Heart left ventricle (tissue), 16 donors: ENCODE measurements at regions not wholly inside any gene's neighbourhood (a gene's known extent, or its start where the extent isn't known, plus 50 kb on each side); places are given as distances from the start of the nearest gene placed in this dataset.

ENCODE experiments used
- ATAC-seq, 4 donors: fragments of 200-7000 bp; cut with Tn5 transposase; one replicate each; pipeline ENCODE4 v1.9.1; 2020 to 2022; ENCODE audit warnings: moderate library complexity in 4 of 4, mild to moderate bottlenecking in 3 of 4, moderate number of reproducible peaks in 1 of 4
- DNase-seq, 5 donors: peaks; one replicate each; pipeline ENCODE4 v3.0.0-alpha.2; 2020
- H3K27ac ChIP-seq, 12 donors: fragments of 200-600 bp; sonication (generic) in 4 of 12; one replicate each; pipeline versions ENCODE4 v1.5.0 to v1.8.0; 2016 to 2022; ENCODE audit warnings: mild to moderate bottlenecking in 2 of 12
- H3K27me3 ChIP-seq, 9 donors: fragments of 200-600 bp; sonication (generic) in 2 of 9; one replicate each; pipeline versions ENCODE4 v1.5.1 to v1.8.0; 2016 to 2022; ENCODE audit warnings: mild to moderate bottlenecking in 3 of 9
- H3K36me3 ChIP-seq, 9 donors: fragments of 200-600 bp; sonication (generic) in 2 of 9; one replicate each; pipeline versions ENCODE4 v1.5.0 to v1.8.0; 2018 to 2022; ENCODE audit warnings: mild to moderate bottlenecking in 2 of 9
- H3K4me1 ChIP-seq, 12 donors: fragments of 200-600 bp; sonication (generic) in 4 of 12; one replicate each; pipeline versions ENCODE4 v1.5.0 to v1.8.0; 2016 to 2022; ENCODE audit warnings: mild to moderate bottlenecking in 3 of 12
- H3K4me3 ChIP-seq, 12 donors: fragments of 200-600 bp; sonication (generic) in 4 of 12; one replicate each; pipeline versions ENCODE4 v1.5.0 to v1.8.0; 2017 to 2022; ENCODE audit warnings: mild to moderate bottlenecking in 9 of 12, moderate library complexity in 4 of 12
- H3K9me3 ChIP-seq, 12 donors: fragments of 200-600 bp; sonication (generic) in 4 of 12; one replicate each; pipeline versions ENCODE4 v1.5.0 to v1.8.0; 2016 to 2022; ENCODE audit warnings: mild to moderate bottlenecking in 1 of 12
- POLR2A ChIP-seq, 2 donors: fragments of 450-650 bp; IDR thresholded peaks; one replicate each; pipeline ENCODE4 v1.6.1; 2017; ENCODE audit warnings: antibody characterized with exemption in 2 of 2, mild to moderate bottlenecking in 2 of 2, moderate library complexity in 2 of 2
- WGBS, 4 donors: extraction: QIAGEN DNeasy Blood & Tissue Kit in 2 of 4; methylation state at CpG; one replicate each; pipeline versions ENCODE4 v1.1.5 to v1.1.7; 2013 to 2018; 5-methylcytosine and 5-hydroxymethylcytosine counted together
- intact Hi-C, 10 donors: fragments of 100-400 bp; cut with DNase I; formaldehyde crosslinking; loops; one replicate each; pipeline versions ENCODE4 v1.11.1 to v1.14.2; 2022
- TF ChIP-seq, protein P1 (sequence below), 12 donors: fragments of 200-600 bp; sonication (generic) in 4 of 12; IDR thresholded peaks; one replicate each; pipeline versions ENCODE4 v1.5.0 to v1.8.0; 2018 to 2022; ENCODE audit warnings: antibody characterized with exemption in 12 of 12, mild to moderate bottlenecking in 5 of 12
- donor health status: ischemic (EF 13 %, LVEDD 7.1; RV severe dilation, severe dysfunction).
- donor health status: healthy with polysubstance abuse.
- donor health status: DM: no; HTN: yes; CAD: no.
- donor health status: DM: no; HTN: no; CAD: no.
- donor health status: ischemic (EF 25% LVEDD 6.9; RV normal size, moderate dysfunction).
- donor health status: ischemic (EF 25% LVEDD 5.7; RV mildly dilated, moderate dysfunction).
- donor health status: healthy.
- donor health status: DM: yes; HTN: yes; CAD: no.
- donor health status: ischemic (EF 35%, LVEDD 5.7; RV mildly dilated, moderate dysfunction).
- donor health status: nonischemic (EF 11% LVEDD 7.7; RV severe dilation, severe dysfunction).
- donor health status: DM: yes; HTN: yes; CAD: no.
- donor health status: PGD.
- donor health status: ischemic (EF 29% LVEDD 5.4; RV normal size, mild dysfunction).
- donor health status: nonischemic (EF 23%, LVEDD 6.1; RV moderate dilation, normal function).

DNA sequence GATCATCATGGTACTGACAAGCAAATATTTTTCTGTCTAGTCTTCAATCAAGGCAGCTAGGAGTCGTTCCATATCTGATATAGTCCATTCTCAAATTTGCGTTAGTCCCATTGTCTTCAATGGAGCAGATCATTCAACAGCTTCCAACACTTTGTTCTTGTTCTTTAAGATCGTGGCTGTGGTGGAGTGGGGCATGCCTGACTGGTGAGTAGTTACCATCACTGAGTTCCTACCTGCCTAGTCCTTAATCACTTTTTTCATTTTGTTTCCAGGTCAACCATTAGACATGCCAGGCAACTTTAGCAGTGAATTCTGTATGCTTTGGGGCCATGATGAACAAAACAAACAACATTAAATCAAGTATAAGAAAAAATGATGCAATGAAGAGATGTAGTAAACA, 693.1 kb upstream of the KIRREL3 start:
- H3K27me3 ChIP-seq: no peaks in the 10 kb centered on the region
- no peak overlapping the region for H3K4me3 ChIP-seq
- peaks cover 0 to 12% (median 0%) of the 10 kb centered on the region in 12 donors for H3K9me3 ChIP-seq
- no peak for ATAC-seq
- no peak for DNase-seq
- intact Hi-C loops: no loop called here
- no peaks in the 10 kb centered on the region for H3K36me3 ChIP-seq
- TF ChIP-seq, protein P1, sequence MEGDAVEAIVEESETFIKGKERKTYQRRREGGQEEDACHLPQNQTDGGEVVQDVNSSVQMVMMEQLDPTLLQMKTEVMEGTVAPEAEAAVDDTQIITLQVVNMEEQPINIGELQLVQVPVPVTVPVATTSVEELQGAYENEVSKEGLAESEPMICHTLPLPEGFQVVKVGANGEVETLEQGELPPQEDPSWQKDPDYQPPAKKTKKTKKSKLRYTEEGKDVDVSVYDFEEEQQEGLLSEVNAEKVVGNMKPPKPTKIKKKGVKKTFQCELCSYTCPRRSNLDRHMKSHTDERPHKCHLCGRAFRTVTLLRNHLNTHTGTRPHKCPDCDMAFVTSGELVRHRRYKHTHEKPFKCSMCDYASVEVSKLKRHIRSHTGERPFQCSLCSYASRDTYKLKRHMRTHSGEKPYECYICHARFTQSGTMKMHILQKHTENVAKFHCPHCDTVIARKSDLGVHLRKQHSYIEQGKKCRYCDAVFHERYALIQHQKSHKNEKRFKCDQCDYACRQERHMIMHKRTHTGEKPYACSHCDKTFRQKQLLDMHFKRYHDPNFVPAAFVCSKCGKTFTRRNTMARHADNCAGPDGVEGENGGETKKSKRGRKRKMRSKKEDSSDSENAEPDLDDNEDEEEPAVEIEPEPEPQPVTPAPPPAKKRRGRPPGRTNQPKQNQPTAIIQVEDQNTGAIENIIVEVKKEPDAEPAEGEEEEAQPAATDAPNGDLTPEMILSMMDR (IDR thresholded peaks at IDR 0.05): no peak
- TF ChIP-seq POLR2A (IDR thresholded peaks at IDR 0.05): no peak
- H3K4me1 ChIP-seq: no peaks in the 10 kb centered on the region
- no peak overlapping the region for H3K27ac ChIP-seq
- 69 to 76% (median 75%) methylated on average over 3 of the region's 3 CpGs for WGBS, 4 donors

DNA sequence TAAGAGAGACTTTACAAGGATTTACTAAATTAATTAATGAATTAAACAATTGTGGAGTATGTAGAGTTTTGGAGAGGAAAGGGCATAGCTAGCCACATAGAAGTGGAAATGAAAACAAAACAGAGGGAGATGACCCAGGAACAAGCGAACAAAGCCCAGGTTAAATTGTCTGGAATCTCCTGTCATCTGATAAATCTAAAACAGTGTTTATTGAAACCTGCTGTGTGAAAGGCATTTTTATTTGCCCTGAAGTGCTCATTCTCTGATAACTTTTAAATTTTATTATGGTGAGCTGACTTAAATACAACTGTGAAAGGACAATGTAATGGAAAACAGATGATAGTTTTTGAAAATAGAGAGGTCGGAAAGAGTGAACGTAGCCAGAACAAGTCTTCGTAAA, 682.8 kb upstream of the KIRREL3 start:
- Histone ChIP-seq H3K4me3 (no peak overlapping the region), H3K4me1 (no peaks in the 10 kb centered on the region), H3K27me3 (no peaks in the 10 kb centered on the region), H3K9me3 (no peaks in the 10 kb centered on the region), H3K27ac (no peak overlapping the region), H3K36me3 (no peaks in the 10 kb centered on the region)
- 92 to 96% (median 95%) methylated on average over 4 of the region's 4 CpGs for WGBS, 4 donors
- intact Hi-C loops: no loop called here
- ATAC-seq (no peak), DNase-seq (no peak)
- no peak for TF ChIP-seq POLR2A (IDR thresholded peaks at IDR 0.05)
- TF ChIP-seq, protein P1 (IDR thresholded peaks at IDR 0.05): no peak

GRCh38 chr11:127679816-127680545, 679.4 kb upstream of the KIRREL3 start:
- H3K4me3 ChIP-seq: no peak overlapping the region
- no peaks in the 10 kb centered on the region for H3K36me3 ChIP-seq
- 80 to 85% (median 82%) methylated on average over 8 of the region's 8 CpGs for whole genome bisulfite sequencing, 4 donors
- H3K27ac ChIP-seq: no peak overlapping the region
- DNase-seq (no peak), ATAC-seq (no peak)
- no peaks in the 10 kb centered on the region for H3K27me3 ChIP-seq
- H3K9me3 ChIP-seq: no peaks in the 10 kb centered on the region
- intact Hi-C loops: no loop called here
- no peak for TF ChIP-seq POLR2A (IDR thresholded peaks at IDR 0.05)
- TF ChIP-seq, protein P1 (IDR thresholded peaks at IDR 0.05): no peak
- H3K4me1 ChIP-seq: peaks cover 0 to 9% (median 2%) of the 10 kb centered on the region in 12 donors

- ATAC-seq (no peak), DNase-seq (no peak)
- Histone ChIP-seq H3K4me1 (peaks cover 0 to 9% (median 2%) of the 10 kb centered on the region in 12 donors), H3K9me3 (no peaks in the 10 kb centered on the region), H3K36me3 (no peaks in the 10 kb centered on the region), H3K4me3 (no peak overlapping the region), H3K27me3 (no peaks in the 10 kb centered on the region), H3K27ac (no peak overlapping the region)
- 66 to 80% (median 73%) methylated on average over 2 of the region's 2 CpGs for WGBS, 4 donors
- TF ChIP-seq, protein P1 (IDR thresholded peaks at IDR 0.05): no peak
- no peak for TF ChIP-seq POLR2A (IDR thresholded peaks at IDR 0.05)
- intact Hi-C loops: no loop called here
Measured at GRCh38 chr11:127678631-127679030, 678.1 kb upstream of the KIRREL3 start.
